Immature natural killer cell (primary cell): ENCODE measurements at regions not wholly inside any gene's neighbourhood (a gene's known extent, or its start where the extent isn't known, plus 50 kb on each side); places are given as distances from the start of the nearest gene placed in this dataset.
"Not testable (repeated sequence)": the region's sequence is repeated elsewhere in the genome, so short reads cannot be mapped to it uniquely, and the experiment has no call there.

ENCODE experiments used
- DNase-seq, 3 donors: peaks; one replicate each; pipeline ENCODE4 v3.0.0; 2022; ENCODE audit warnings: mixed read lengths in 1 of 3
- H3K27ac Mint-ChIP-seq, 6 donors: one replicate each; pipeline ENCODE4 v1.8.0; 2020; ENCODE audit warnings: mixed read lengths in 6 of 6, mild to moderate bottlenecking in 5 of 6, inconsistent platforms in 4 of 6, moderate library complexity in 3 of 6
- H3K27me3 Mint-ChIP-seq, 3 donors: one replicate each; pipeline ENCODE4 v1.8.0; 2020 to 2021; ENCODE audit warnings: low read depth in 3 of 3, mild to moderate bottlenecking in 3 of 3, mixed read lengths in 3 of 3, moderate library complexity in 3 of 3, inconsistent platforms in 1 of 3
- H3K36me3 Mint-ChIP-seq, 3 donors: one replicate each; pipeline ENCODE4 v1.8.0; 2020; ENCODE audit warnings: mixed read lengths in 3 of 3, inconsistent platforms in 2 of 3, mild to moderate bottlenecking in 2 of 3
- H3K4me1 Mint-ChIP-seq, 2 donors: one replicate each; pipeline ENCODE4 v1.8.0; 2020; ENCODE audit warnings: inconsistent platforms in 2 of 2, mild to moderate bottlenecking in 2 of 2, mixed read lengths in 2 of 2, moderate library complexity in 1 of 2
- H3K4me3 Mint-ChIP-seq, 5 donors: one replicate each; pipeline ENCODE4 v1.8.0; 2020; ENCODE audit warnings: mild to moderate bottlenecking in 5 of 5, mixed read lengths in 5 of 5, inconsistent platforms in 3 of 5, moderate library complexity in 3 of 5
- H3K9me3 Mint-ChIP-seq, 6 donors: one replicate each; pipeline ENCODE4 v1.8.0; 2020; ENCODE audit warnings: mild to moderate bottlenecking in 6 of 6, mixed read lengths in 6 of 6, inconsistent platforms in 4 of 6, moderate library complexity in 3 of 6

- not testable (repeated sequence) for H3K4me3 Mint-ChIP-seq, H3K27ac Mint-ChIP-seq, H3K27me3 Mint-ChIP-seq, DNase-seq, H3K4me1 Mint-ChIP-seq, H3K36me3 Mint-ChIP-seq
- peaks cover 0 to 15% (median 3%) of the 10 kb centered on the region in 6 donors for H3K9me3 Mint-ChIP-seq
Observed at GRCh38 chr9:61628951-61629350, 439.1 kb downstream of the SPATA31A7 start.

GRCh38 chr9:61634192-61634591 lies 444.4 kb downstream of the SPATA31A7 start:
- Mint-ChIP-seq H3K36me3 (no peaks in the 10 kb centered on the region), H3K4me1 (peaks cover 0 to 2% of the 10 kb centered on the region in 2 donors), H3K27me3 (no peaks in the 10 kb centered on the region), H3K9me3 (peaks cover 0 to 13% (median 4%) of the 10 kb centered on the region in 6 donors), H3K27ac (no peak overlapping the region), H3K4me3 (no peak overlapping the region)
- DNase-seq = no peak

- not testable (repeated sequence) for H3K4me1 Mint-ChIP-seq, H3K27ac Mint-ChIP-seq, DNase-seq, H3K27me3 Mint-ChIP-seq, H3K36me3 Mint-ChIP-seq, H3K4me3 Mint-ChIP-seq
- peaks cover 6 to 28% (median 25%) of the 10 kb centered on the region in 6 donors for H3K9me3 Mint-ChIP-seq
Observed at GRCh38 chr9:61664232-61664631, 474.4 kb downstream of the SPATA31A7 start.

GRCh38 chr9:61665330-61665751 lies 475.5 kb downstream of the SPATA31A7 start:
- Mint-ChIP-seq H3K27me3 (peaks cover 0 to 4% (median 2%) of the 10 kb centered on the region in 3 donors), H3K4me3 (no peak overlapping the region), H3K9me3 (peaks cover 7 to 36% (median 31%) of the 10 kb centered on the region in 6 donors), H3K4me1 (peaks cover 0 to 2% of the 10 kb centered on the region in 2 donors), H3K27ac (no peak overlapping the region), H3K36me3 (peaks cover 0 to 7% (median 4%) of the 10 kb centered on the region in 3 donors)
- DNase-seq = no peak

- peaks cover 0 to 7% (median 4%) of the 10 kb centered on the region in 3 donors for H3K36me3 Mint-ChIP-seq
- H3K9me3 Mint-ChIP-seq = peaks cover 9 to 39% (median 35%) of the 10 kb centered on the region in 6 donors
- no peak overlapping the region for H3K27ac Mint-ChIP-seq
- no peak for DNase-seq
- peaks cover 0 to 4% (median 2%) of the 10 kb centered on the region in 3 donors for H3K27me3 Mint-ChIP-seq
- H3K4me3 Mint-ChIP-seq = no peak overlapping the region
- H3K4me1 Mint-ChIP-seq = peaks cover 0 to 2% of the 10 kb centered on the region in 2 donors
Observed at GRCh38 chr9:61665829-61666228, 476.0 kb downstream of the SPATA31A7 start.

GRCh38 chr9:61666310-61666709 lies 476.5 kb downstream of the SPATA31A7 start:
- Mint-ChIP-seq H3K9me3 (peaks cover 12 to 42% (median 39%) of the 10 kb centered on the region in 6 donors), H3K27me3 (peaks cover 0 to 4% (median 2%) of the 10 kb centered on the region in 3 donors), H3K4me1 (peaks cover 0 to 4% of the 10 kb centered on the region in 2 donors), H3K36me3 (peaks cover 0 to 7% (median 4%) of the 10 kb centered on the region in 3 donors), H3K4me3 (no peak overlapping the region), H3K27ac (no peak overlapping the region)
- DNase-seq = no peak

GRCh38 chr9:61666849-61667371 lies 477.1 kb downstream of the SPATA31A7 start:
- Mint-ChIP-seq H3K27ac (no peak overlapping the region), H3K27me3 (peaks cover 0 to 4% (median 2%) of the 10 kb centered on the region in 3 donors), H3K36me3 (peaks cover 0 to 7% (median 4%) of the 10 kb centered on the region in 3 donors), H3K9me3 (peaks cover 15 to 44% (median 40%) of the 10 kb centered on the region in 6 donors), H3K4me1 (peaks cover 0 to 4% of the 10 kb centered on the region in 2 donors), H3K4me3 (no peak overlapping the region)
- no peak for DNase-seq

- Mint-ChIP-seq H3K4me3 (no peak overlapping the region), H3K36me3 (peaks cover 0 to 7% (median 4%) of the 10 kb centered on the region in 3 donors), H3K27ac (no peak overlapping the region), H3K27me3 (peaks cover 0 to 4% (median 2%) of the 10 kb centered on the region in 3 donors), H3K9me3 (peaks cover 16 to 51% (median 45%) of the 10 kb centered on the region in 6 donors), H3K4me1 (peaks cover 0 to 4% of the 10 kb centered on the region in 2 donors)
- no peak for DNase-seq
Observed at GRCh38 chr9:61667559-61668121, 477.8 kb downstream of the SPATA31A7 start.

GRCh38 chr9:61668201-61668600 lies 478.4 kb downstream of the SPATA31A7 start:
- H3K9me3 Mint-ChIP-seq = peaks cover 17 to 55% (median 50%) of the 10 kb centered on the region in 6 donors
- DNase-seq, H3K4me1 Mint-ChIP-seq, H3K27me3 Mint-ChIP-seq, H3K27ac Mint-ChIP-seq, H3K36me3 Mint-ChIP-seq, H3K4me3 Mint-ChIP-seq: not testable (repeated sequence)

GRCh38 chr9:61668846-61669245 lies 479.0 kb downstream of the SPATA31A7 start:
- DNase-seq = no peak
- peaks cover 0 to 4% (median 2%) of the 10 kb centered on the region in 3 donors for H3K27me3 Mint-ChIP-seq
- no peak overlapping the region for H3K27ac Mint-ChIP-seq
- H3K9me3 Mint-ChIP-seq = peaks cover 20 to 61% (median 53%) of the 10 kb centered on the region in 6 donors
- peaks cover 0 to 7% (median 4%) of the 10 kb centered on the region in 3 donors for H3K36me3 Mint-ChIP-seq
- no peak overlapping the region for H3K4me3 Mint-ChIP-seq
- peaks cover 0 to 4% of the 10 kb centered on the region in 2 donors for H3K4me1 Mint-ChIP-seq

- Mint-ChIP-seq H3K9me3 (peaks cover 20 to 66% (median 55%) of the 10 kb centered on the region in 6 donors), H3K4me1 (peaks cover 0 to 4% of the 10 kb centered on the region in 2 donors), H3K27ac (no peak overlapping the region), H3K4me3 (no peak overlapping the region), H3K36me3 (peaks cover 0 to 7% (median 4%) of the 10 kb centered on the region in 3 donors), H3K27me3 (peaks cover 0 to 4% (median 2%) of the 10 kb centered on the region in 3 donors)
- DNase-seq = no peak
Observed at GRCh38 chr9:61669352-61669751, 479.5 kb downstream of the SPATA31A7 start.

- not testable (repeated sequence) for H3K27ac Mint-ChIP-seq, H3K27me3 Mint-ChIP-seq, H3K4me3 Mint-ChIP-seq, H3K4me1 Mint-ChIP-seq, DNase-seq, H3K36me3 Mint-ChIP-seq
- peaks cover 21 to 70% (median 56%) of the 10 kb centered on the region in 6 donors for H3K9me3 Mint-ChIP-seq
Observed at GRCh38 chr9:61669831-61670505, 480.1 kb downstream of the SPATA31A7 start.

GRCh38 chr9:61670616-61671015 lies 480.8 kb downstream of the SPATA31A7 start:
- Mint-ChIP-seq H3K27ac (no peak overlapping the region), H3K4me3 (no peak overlapping the region), H3K36me3 (peaks cover 0 to 7% (median 4%) of the 10 kb centered on the region in 3 donors), H3K27me3 (peaks cover 0 to 4% (median 2%) of the 10 kb centered on the region in 3 donors), H3K4me1 (peaks cover 0 to 4% of the 10 kb centered on the region in 2 donors), H3K9me3 (peaks cover 26 to 74% (median 60%) of the 10 kb centered on the region in 6 donors)
- DNase-seq = no peak
